HCT116 (cell line): ENCODE measurements at regions not wholly inside any gene's neighbourhood (a gene's known extent, or its start where the extent isn't known, plus 50 kb on each side); places are given as distances from the start of the nearest gene placed in this dataset.

ENCODE experiments used
- ATAC-seq: fragments of 200-7000 bp; cut with Tn5 transposase; 2 replicates; pipeline ENCODE4 v1.9.1; 2020; ENCODE audit warnings: mild to moderate bottlenecking, moderate library complexity
- BruUV-seq: library from RNA; stranded (reverse); fragments of 400-500 nt; replicated peaks from 2 replicates; lab custom pipeline; 2021; lab: Mats Ljungman, UMichigan
- CTCF ChIA-PET: fragments of 300-600 bp; sonication (Branson Sonifier 250); formaldehyde crosslinking; loops from one replicate; lab custom pipeline; 2021; ENCODE audit warnings: antibody characterized with exemption; lab: Charles Lee
- POLR2A ChIA-PET: fragments of 300-600, 350-600 bp; sonication (Branson Sonifier 250); formaldehyde crosslinking; loops from one replicate; lab custom pipeline; 2021; ENCODE audit warnings: antibody characterized with exemption; lab: Charles Lee
- RAD21 ChIA-PET, 2 experiments: fragments of 300-600 bp; sonication (Branson Sonifier 250); formaldehyde crosslinking; loops; one replicate each; lab custom pipeline; 2023; ENCODE audit warnings: low total read pairs in 2 of 2; ENCODE audit not compliant: uncharacterized antibody in 2 of 2, unreplicated experiment in 2 of 2, low non-redundant PET in 1 of 2; lab: Charles Lee
- DNase-seq: peaks from one replicate; pipeline ENCODE4 v3.0.0-alpha.2; 2010; ENCODE audit warnings: low read depth, low spot score
- H2AFZ ChIP-seq: fragments of 200-600 bp; shearing (Covaris generic), sonication (generic); 2 replicates; pipeline ENCODE4 v1.6.1; 2017; ENCODE audit warnings: low read depth, mixed run types, mixed read lengths, antibody characterized with exemption, low read length; ENCODE audit not compliant: poor library complexity, severe bottlenecking
- H3K27ac ChIP-seq: 2 replicates; pipeline ENCODE4 v1.5.1; 2012; ENCODE audit warnings: low read depth, low read length
- H3K27me3 ChIP-seq: fragments of 200-600 bp; sonication (generic); 2 replicates; pipeline ENCODE4 v1.6.1; 2016; ENCODE audit warnings: mixed run types, low read length, mixed read lengths; ENCODE audit not compliant: insufficient read depth
- H3K36me3 ChIP-seq, 2 experiments: fragments of 200-500 bp in 1 of 2; fragments of 200-600 bp in 1 of 2; sonication (Bioruptor generic) in 1 of 2; sonication (generic) in 1 of 2; 2 replicates each; pipeline versions ENCODE4 v1.5.1 to v1.6.1; 2014 to 2016; ENCODE audit warnings: low read length in 2 of 2, inconsistent platforms in 1 of 2, mixed read lengths in 1 of 2, mixed run types in 1 of 2; ENCODE audit not compliant: insufficient read depth in 2 of 2, control insufficient read depth in 1 of 2
- H3K4me1 ChIP-seq, 2 experiments: fragments of 200-600 bp in 1 of 2; sonication (generic) in 1 of 2; 2 replicates each; pipeline versions ENCODE4 v1.5.1 to v1.6.1; 2012 to 2017; ENCODE audit warnings: low read length in 2 of 2, inconsistent platforms in 1 of 2, mild to moderate bottlenecking in 1 of 2, mixed read lengths in 1 of 2, mixed run types in 1 of 2, moderate library complexity in 1 of 2; ENCODE audit not compliant: insufficient read depth in 2 of 2, control insufficient read depth in 1 of 2
- H3K4me2 ChIP-seq: fragments of 200-600 bp; sonication (generic); 2 replicates; pipeline ENCODE4 v1.6.1; 2017; ENCODE audit warnings: mixed run types, low read length, mixed read lengths
- H3K4me3 ChIP-seq, 2 experiments: fragments of 200-600 bp in 1 of 2; sonication (generic) in 1 of 2; replicated peaks in 1 of 2; 2 replicates each; pipeline ENCODE4 v1.5.1; 2011 to 2016; ENCODE audit warnings: low read length in 2 of 2, control low read depth in 1 of 2, low read depth in 1 of 2, mild to moderate bottlenecking in 1 of 2, mixed read lengths in 1 of 2, mixed run types in 1 of 2
- H3K79me2 ChIP-seq: fragments of 200-600 bp; sonication (generic); 2 replicates; pipeline ENCODE4 v1.6.1; 2017; ENCODE audit warnings: mild to moderate bottlenecking, mixed run types, low read length, moderate library complexity, mixed read lengths; ENCODE audit not compliant: insufficient read depth
- H3K9ac ChIP-seq: fragments of 200-600 bp; sonication (generic); 2 replicates; pipeline ENCODE4 v1.6.1; 2016; ENCODE audit warnings: low read length, mixed read lengths
- H3K9me2 ChIP-seq: fragments of 200-600 bp; sonication (generic), shearing (Covaris generic); 2 replicates; pipeline ENCODE4 v1.6.1; 2017; ENCODE audit warnings: mixed run types, mild to moderate bottlenecking, moderate library complexity; ENCODE audit not compliant: insufficient read depth
- H3K9me3 ChIP-seq, 2 experiments: fragments of 200-500 bp in 1 of 2; fragments of 200-600 bp in 1 of 2; sonication (Bioruptor generic) in 1 of 2; sonication (generic) in 1 of 2; 2 replicates each; pipeline ENCODE4 v1.6.1; 2014 to 2017; ENCODE audit warnings: low read length in 2 of 2, mixed read lengths in 2 of 2, inconsistent platforms in 1 of 2, low read depth in 1 of 2, mild to moderate bottlenecking in 1 of 2, mixed run types in 1 of 2, moderate library complexity in 1 of 2; ENCODE audit not compliant: control insufficient read depth in 1 of 2, insufficient read depth in 1 of 2
- H4K20me1 ChIP-seq: fragments of 200-600 bp; sonication (generic), shearing (Covaris generic); 2 replicates; pipeline ENCODE4 v1.6.1; 2017; ENCODE audit warnings: mixed run types, mild to moderate bottlenecking, moderate library complexity; ENCODE audit not compliant: insufficient read depth
- CBX3 ChIP-seq: IDR thresholded peaks from 2 replicates; pipeline ENCODE4 v1.6.1; 2012; ENCODE audit warnings: low read depth
- CEBPB ChIP-seq: IDR thresholded peaks from 2 replicates; pipeline ENCODE4 v1.6.1; 2012; ENCODE audit warnings: low read depth
- ELF1 ChIP-seq: IDR thresholded peaks from 2 replicates; pipeline ENCODE4 v1.6.1; 2012; ENCODE audit warnings: low read depth, borderline replicate concordance
- EZH2 ChIP-seq: fragments of 200-600 bp; sonication (generic); IDR thresholded peaks from 2 replicates; pipeline ENCODE4 v1.6.1; 2017; ENCODE audit warnings: antibody characterized with exemption, mixed run types
- EZH2phosphoT487 ChIP-seq: fragments of 200-600 bp; IDR thresholded peaks from 2 replicates; pipeline ENCODE4 v1.6.1; 2018; ENCODE audit warnings: antibody characterized with exemption, borderline replicate concordance
- FOSL1 ChIP-seq: IDR thresholded peaks from 2 replicates; pipeline ENCODE4 v1.6.1; 2012; ENCODE audit warnings: low read depth
- JUND ChIP-seq: IDR thresholded peaks from 2 replicates; pipeline ENCODE4 v1.6.1; 2012
- POLR2A ChIP-seq: IDR thresholded peaks from 2 replicates; pipeline ENCODE4 v1.7.0; 2011; ENCODE audit warnings: borderline replicate concordance; ENCODE audit not compliant: insufficient read depth, insufficient read length; ENCODE audit errors: extremely low read depth
- POLR2AphosphoS5 ChIP-seq: IDR thresholded peaks from 2 replicates; pipeline ENCODE4 v1.6.1; 2011; ENCODE audit warnings: mild to moderate bottlenecking, low read depth, low read length, moderate library complexity
- RAD21 ChIP-seq: IDR thresholded peaks from 2 replicates; pipeline ENCODE4 v1.6.1; 2012; ENCODE audit warnings: low read depth, mild to moderate bottlenecking
- SP1 ChIP-seq: IDR thresholded peaks from 2 replicates; pipeline ENCODE4 v1.6.1; 2012; ENCODE audit warnings: low read depth
- SRF ChIP-seq: IDR thresholded peaks from 2 replicates; pipeline ENCODE4 v1.6.1; 2012; ENCODE audit warnings: low read depth
- TCF7L2 ChIP-seq: IDR thresholded peaks from 2 replicates; pipeline ENCODE4 v1.7.0; 2011; ENCODE audit warnings: borderline replicate concordance, inconsistent platforms; ENCODE audit not compliant: insufficient read depth, insufficient read length; ENCODE audit errors: extremely low read depth
- YY1 ChIP-seq: IDR thresholded peaks from 2 replicates; pipeline ENCODE4 v1.6.1; 2011; ENCODE audit warnings: low read length, low read depth, moderate library complexity, mild to moderate bottlenecking; ENCODE audit not compliant: insufficient replicate concordance; ENCODE audit errors: extremely low read depth
- ZFX ChIP-seq: fragments of 450-650 bp; IDR thresholded peaks from 2 replicates; pipeline ENCODE4 v1.6.1; 2017
- ZNF274 ChIP-seq: fragments of 200-500 bp; sonication (Bioruptor generic); IDR thresholded peaks from 2 replicates; pipeline ENCODE4 v1.6.1; 2014; ENCODE audit warnings: mild to moderate bottlenecking, low read depth, low read length, inconsistent platforms
- intact Hi-C: fragments of 100-400 bp; cut with micrococcal nuclease; formaldehyde crosslinking; loops from 2 replicates; pipeline ENCODE4 v1.10.0; 2022
- TF ChIP-seq, protein P1 (sequence below): IDR thresholded peaks from 2 replicates; pipeline ENCODE4 v1.6.1; 2012
- TF ChIP-seq, protein P2 (sequence below): IDR thresholded peaks from 2 replicates; pipeline ENCODE4 v1.6.1; 2012; ENCODE audit warnings: low read depth
- TF ChIP-seq, protein P3 (sequence below): IDR thresholded peaks from 2 replicates; pipeline ENCODE4 v1.6.1; 2012
- TF ChIP-seq, protein P4 (sequence below), 3 experiments: fragments of 200-600 bp in 1 of 3; sonication (generic) in 1 of 3; IDR thresholded peaks in 2 of 3; conservative IDR thresholded peaks in 1 of 3; 2 replicates each; pipeline ENCODE4 v1.5.1; 2012 to 2017; ENCODE audit warnings: low read depth in 2 of 3, low read length in 2 of 3, antibody characterized with exemption in 1 of 3, borderline replicate concordance in 1 of 3, control low read depth in 1 of 3, mild to moderate bottlenecking in 1 of 3, mixed read lengths in 1 of 3, mixed run types in 1 of 3, moderate library complexity in 1 of 3; ENCODE audit not compliant: insufficient read depth in 1 of 3

DNA sequence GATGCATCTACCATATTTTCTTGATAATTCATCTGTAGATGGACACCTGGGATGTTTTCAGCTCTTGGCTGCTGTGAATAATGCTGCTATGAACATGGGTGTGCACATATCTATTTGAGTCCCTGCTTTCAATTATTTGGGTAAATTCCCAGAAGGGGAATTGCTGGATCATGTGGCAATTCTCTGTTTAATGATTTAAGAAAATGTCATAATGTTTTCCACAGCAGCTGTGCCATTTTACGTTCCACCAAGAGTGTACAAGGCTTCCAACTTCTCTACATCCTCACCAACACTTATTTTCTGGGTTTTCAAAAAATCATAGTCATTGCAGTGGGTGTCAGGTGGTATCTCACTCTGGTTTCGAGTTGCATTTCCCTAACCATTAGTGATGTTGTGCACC is 64.4 kb downstream of the NSMCE3 start:
- H3K4me2 ChIP-seq: no peak overlapping the region
- ATAC-seq (no peak), DNase-seq (no peak)
- no peaks in the 10 kb centered on the region for H3K79me2 ChIP-seq
- no peak overlapping the region for H3K4me3 ChIP-seq
- intact Hi-C loops: no loop called here
- H3K36me3 ChIP-seq: no peaks in the 10 kb centered on the region
- no peak overlapping the region for H3K9ac ChIP-seq
- ChIA-PET CTCF (no interaction called here), POLR2A (no interaction called here), RAD21 (no interaction called here)
- no peaks in the 10 kb centered on the region for H4K20me1 ChIP-seq
- no peak overlapping the region for H3K27ac ChIP-seq
- H3K9me3 ChIP-seq: no peaks in the 10 kb centered on the region
- H3K27me3 ChIP-seq: peaks cover 45% of the 10 kb centered on the region; the same call in 1 of the 2 replicates
- no TSS peak for BruUV-seq
- peaks cover 0 to 9% of the 10 kb centered on the region in 2 experiments; a peak in 2 of 4 replicates for H3K4me1 ChIP-seq
- TF ChIP-seq EZH2: no peak
- no peak for TF ChIP-seq EZH2phosphoT487
- no peak for TF ChIP-seq FOSL1
- no peak for TF ChIP-seq JUND
- no peak for TF ChIP-seq YY1
- TF ChIP-seq TCF7L2: no peak
- no peak for TF ChIP-seq POLR2A
- TF ChIP-seq CEBPB: no peak
- TF ChIP-seq RAD21: no peak
- TF ChIP-seq, protein P1, sequence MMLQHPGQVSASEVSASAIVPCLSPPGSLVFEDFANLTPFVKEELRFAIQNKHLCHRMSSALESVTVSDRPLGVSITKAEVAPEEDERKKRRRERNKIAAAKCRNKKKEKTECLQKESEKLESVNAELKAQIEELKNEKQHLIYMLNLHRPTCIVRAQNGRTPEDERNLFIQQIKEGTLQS: no peak
- TF ChIP-seq CBX3: no peak
- no peak for TF ChIP-seq SP1
- TF ChIP-seq, protein P2, sequence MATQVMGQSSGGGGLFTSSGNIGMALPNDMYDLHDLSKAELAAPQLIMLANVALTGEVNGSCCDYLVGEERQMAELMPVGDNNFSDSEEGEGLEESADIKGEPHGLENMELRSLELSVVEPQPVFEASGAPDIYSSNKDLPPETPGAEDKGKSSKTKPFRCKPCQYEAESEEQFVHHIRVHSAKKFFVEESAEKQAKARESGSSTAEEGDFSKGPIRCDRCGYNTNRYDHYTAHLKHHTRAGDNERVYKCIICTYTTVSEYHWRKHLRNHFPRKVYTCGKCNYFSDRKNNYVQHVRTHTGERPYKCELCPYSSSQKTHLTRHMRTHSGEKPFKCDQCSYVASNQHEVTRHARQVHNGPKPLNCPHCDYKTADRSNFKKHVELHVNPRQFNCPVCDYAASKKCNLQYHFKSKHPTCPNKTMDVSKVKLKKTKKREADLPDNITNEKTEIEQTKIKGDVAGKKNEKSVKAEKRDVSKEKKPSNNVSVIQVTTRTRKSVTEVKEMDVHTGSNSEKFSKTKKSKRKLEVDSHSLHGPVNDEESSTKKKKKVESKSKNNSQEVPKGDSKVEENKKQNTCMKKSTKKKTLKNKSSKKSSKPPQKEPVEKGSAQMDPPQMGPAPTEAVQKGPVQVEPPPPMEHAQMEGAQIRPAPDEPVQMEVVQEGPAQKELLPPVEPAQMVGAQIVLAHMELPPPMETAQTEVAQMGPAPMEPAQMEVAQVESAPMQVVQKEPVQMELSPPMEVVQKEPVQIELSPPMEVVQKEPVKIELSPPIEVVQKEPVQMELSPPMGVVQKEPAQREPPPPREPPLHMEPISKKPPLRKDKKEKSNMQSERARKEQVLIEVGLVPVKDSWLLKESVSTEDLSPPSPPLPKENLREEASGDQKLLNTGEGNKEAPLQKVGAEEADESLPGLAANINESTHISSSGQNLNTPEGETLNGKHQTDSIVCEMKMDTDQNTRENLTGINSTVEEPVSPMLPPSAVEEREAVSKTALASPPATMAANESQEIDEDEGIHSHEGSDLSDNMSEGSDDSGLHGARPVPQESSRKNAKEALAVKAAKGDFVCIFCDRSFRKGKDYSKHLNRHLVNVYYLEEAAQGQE: no peak
- TF ChIP-seq SRF: no peak
- TF ChIP-seq, protein P3, sequence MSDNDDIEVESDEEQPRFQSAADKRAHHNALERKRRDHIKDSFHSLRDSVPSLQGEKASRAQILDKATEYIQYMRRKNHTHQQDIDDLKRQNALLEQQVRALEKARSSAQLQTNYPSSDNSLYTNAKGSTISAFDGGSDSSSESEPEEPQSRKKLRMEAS: no peak
- TF ChIP-seq, protein P4, sequence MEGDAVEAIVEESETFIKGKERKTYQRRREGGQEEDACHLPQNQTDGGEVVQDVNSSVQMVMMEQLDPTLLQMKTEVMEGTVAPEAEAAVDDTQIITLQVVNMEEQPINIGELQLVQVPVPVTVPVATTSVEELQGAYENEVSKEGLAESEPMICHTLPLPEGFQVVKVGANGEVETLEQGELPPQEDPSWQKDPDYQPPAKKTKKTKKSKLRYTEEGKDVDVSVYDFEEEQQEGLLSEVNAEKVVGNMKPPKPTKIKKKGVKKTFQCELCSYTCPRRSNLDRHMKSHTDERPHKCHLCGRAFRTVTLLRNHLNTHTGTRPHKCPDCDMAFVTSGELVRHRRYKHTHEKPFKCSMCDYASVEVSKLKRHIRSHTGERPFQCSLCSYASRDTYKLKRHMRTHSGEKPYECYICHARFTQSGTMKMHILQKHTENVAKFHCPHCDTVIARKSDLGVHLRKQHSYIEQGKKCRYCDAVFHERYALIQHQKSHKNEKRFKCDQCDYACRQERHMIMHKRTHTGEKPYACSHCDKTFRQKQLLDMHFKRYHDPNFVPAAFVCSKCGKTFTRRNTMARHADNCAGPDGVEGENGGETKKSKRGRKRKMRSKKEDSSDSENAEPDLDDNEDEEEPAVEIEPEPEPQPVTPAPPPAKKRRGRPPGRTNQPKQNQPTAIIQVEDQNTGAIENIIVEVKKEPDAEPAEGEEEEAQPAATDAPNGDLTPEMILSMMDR (IDR thresholded peaks at IDR 0.05 in 2 of 3, conservative IDR thresholded peaks at IDR 0.05 in 1 of 3; ENCODE audit: borderline replicate concordance in 1 of 3, insufficient read depth in 1 of 3, low read depth in 2 of 3, low read length in 2 of 3): no peak
- TF ChIP-seq ZFX: no peak
- TF ChIP-seq ZNF274: no peak
- no peak for TF ChIP-seq ELF1
- no peak for TF ChIP-seq POLR2AphosphoS5
- H2AFZ ChIP-seq: no peak overlapping the region
- H3K9me2 ChIP-seq: no peaks in the 10 kb centered on the region
